A549 (cell line): ENCODE measurements at regions not wholly inside any gene's neighbourhood (a gene's known extent, or its start where the extent isn't known, plus 50 kb on each side); places are given as distances from the start of the nearest gene placed in this dataset.

Experiments
- BHLHE40 ChIP-seq: IDR thresholded peaks from 2 replicates; pipeline ENCODE4 v1.6.1; 2012; ENCODE audit warnings: low read depth, low read length, inconsistent platforms
- CTCF ChIP-seq: fragments of >200 bp; sonication (Bioruptor Twin); formaldehyde crosslinking; IDR thresholded peaks from 3 replicates; pipeline ENCODE4 v1.5.1; 2016
- E2F6 ChIP-seq: IDR thresholded peaks from 2 replicates; pipeline ENCODE4 v1.6.1; 2012; ENCODE audit warnings: low read depth, borderline replicate concordance
- EHMT2 ChIP-seq: fragments of 200-600 bp; sonication (generic); IDR thresholded peaks from 2 replicates; pipeline ENCODE4 v1.6.1; 2016; ENCODE audit warnings: antibody characterized with exemption, low read depth, mild to moderate bottlenecking, moderate library complexity
- EP300 ChIP-seq, 2 experiments: fragments of >200 bp; sonication (Bioruptor Twin); formaldehyde crosslinking; IDR thresholded peaks; 2 replicates in 1 of 2; 3 replicates in 1 of 2; pipeline ENCODE4 v1.6.1; 2016 to 2017
- ESRRA ChIP-seq: fragments of 150-350 bp; IDR thresholded peaks from 2 replicates; pipeline ENCODE4 v1.6.1; 2014; ENCODE audit warnings: mild to moderate bottlenecking, low read length, borderline replicate concordance
- GATA3 ChIP-seq: IDR thresholded peaks from 2 replicates; pipeline ENCODE4 v1.6.1; 2012; ENCODE audit warnings: borderline replicate concordance
- HEYL ChIP-seq: fragments of 250-450 bp; sonication (Bioruptor Pico); IDR thresholded peaks from 2 replicates; pipeline ENCODE4 v1.8.0; 2021; ENCODE audit warnings: mild to moderate bottlenecking, moderate library complexity
- MAFK ChIP-seq: fragments of 450-650 bp; IDR thresholded peaks from 2 replicates; pipeline ENCODE4 v1.6.1; 2014; ENCODE audit not compliant: partially characterized antibody
- POLR2A ChIP-seq: IDR thresholded peaks from 2 replicates; pipeline ENCODE4 v1.6.1; 2012; ENCODE audit warnings: mild to moderate bottlenecking, low read length
- RAD21 ChIP-seq, 2 experiments: fragments of >200 bp in 1 of 2; sonication (Bioruptor Twin) in 1 of 2; formaldehyde crosslinking in 1 of 2; IDR thresholded peaks in 1 of 2; conservative IDR thresholded peaks in 1 of 2; 2 replicates in 1 of 2; 3 replicates in 1 of 2; pipeline ENCODE4 v1.6.1; 2012 to 2018; ENCODE audit warnings: inconsistent platforms in 1 of 2
- RFX5 ChIP-seq: fragments of 450-650 bp; IDR thresholded peaks from 2 replicates; pipeline ENCODE4 v1.7.1; 2014; ENCODE audit warnings: antibody characterized with exemption, mild to moderate bottlenecking, moderate library complexity
- SMC3 ChIP-seq: fragments of >200 bp; sonication (Bioruptor Twin); formaldehyde crosslinking; IDR thresholded peaks from 3 replicates; pipeline ENCODE4 v1.6.1; 2018; ENCODE audit warnings: inconsistent platforms
- TF ChIP-seq, protein P1 (sequence below): fragments of 200-600 bp; sonication (generic); IDR thresholded peaks from 2 replicates; pipeline ENCODE4 v1.6.1; 2016; ENCODE audit warnings: antibody characterized with exemption, mild to moderate bottlenecking, moderate library complexity

- TF ChIP-seq CTCF (no peak), POLR2A (no peak), GATA3 (no peak), SMC3 (no peak), EP300 (IDR thresholded peaks at IDR 0.05) (no peak), HEYL (no peak), ESRRA (no peak), RAD21 (conservative IDR thresholded peaks at IDR 0.05 in 1 of 2, IDR thresholded peaks at IDR 0.05 in 1 of 2) (no peak), E2F6 (no peak), MAFK (no peak), BHLHE40 (no peak), RFX5 (no peak), EHMT2 (no peak)
- TF ChIP-seq, protein P1, sequence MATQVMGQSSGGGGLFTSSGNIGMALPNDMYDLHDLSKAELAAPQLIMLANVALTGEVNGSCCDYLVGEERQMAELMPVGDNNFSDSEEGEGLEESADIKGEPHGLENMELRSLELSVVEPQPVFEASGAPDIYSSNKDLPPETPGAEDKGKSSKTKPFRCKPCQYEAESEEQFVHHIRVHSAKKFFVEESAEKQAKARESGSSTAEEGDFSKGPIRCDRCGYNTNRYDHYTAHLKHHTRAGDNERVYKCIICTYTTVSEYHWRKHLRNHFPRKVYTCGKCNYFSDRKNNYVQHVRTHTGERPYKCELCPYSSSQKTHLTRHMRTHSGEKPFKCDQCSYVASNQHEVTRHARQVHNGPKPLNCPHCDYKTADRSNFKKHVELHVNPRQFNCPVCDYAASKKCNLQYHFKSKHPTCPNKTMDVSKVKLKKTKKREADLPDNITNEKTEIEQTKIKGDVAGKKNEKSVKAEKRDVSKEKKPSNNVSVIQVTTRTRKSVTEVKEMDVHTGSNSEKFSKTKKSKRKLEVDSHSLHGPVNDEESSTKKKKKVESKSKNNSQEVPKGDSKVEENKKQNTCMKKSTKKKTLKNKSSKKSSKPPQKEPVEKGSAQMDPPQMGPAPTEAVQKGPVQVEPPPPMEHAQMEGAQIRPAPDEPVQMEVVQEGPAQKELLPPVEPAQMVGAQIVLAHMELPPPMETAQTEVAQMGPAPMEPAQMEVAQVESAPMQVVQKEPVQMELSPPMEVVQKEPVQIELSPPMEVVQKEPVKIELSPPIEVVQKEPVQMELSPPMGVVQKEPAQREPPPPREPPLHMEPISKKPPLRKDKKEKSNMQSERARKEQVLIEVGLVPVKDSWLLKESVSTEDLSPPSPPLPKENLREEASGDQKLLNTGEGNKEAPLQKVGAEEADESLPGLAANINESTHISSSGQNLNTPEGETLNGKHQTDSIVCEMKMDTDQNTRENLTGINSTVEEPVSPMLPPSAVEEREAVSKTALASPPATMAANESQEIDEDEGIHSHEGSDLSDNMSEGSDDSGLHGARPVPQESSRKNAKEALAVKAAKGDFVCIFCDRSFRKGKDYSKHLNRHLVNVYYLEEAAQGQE = no peak
These were observed 190.9 kb upstream of the PITRM1 start for GRCh38 chr10:3363311-3364045.
